Epithelial cell of esophagus (primary cell): ENCODE measurements at regions not wholly inside any gene's neighbourhood (a gene's known extent, or its start where the extent isn't known, plus 50 kb on each side); places are given as distances from the start of the nearest gene placed in this dataset.
A peak's percentile ranks its signal among the peaks of the same experiment; 100 is the strongest.

ENCODE experiments used
- DNase-seq: peaks from one replicate; pipeline ENCODE4 v3.0.0; 2010; ENCODE audit warnings: low read depth
- H3K4me3 ChIP-seq: 2 replicates; pipeline ENCODE4 v1.5.1; 2011; ENCODE audit warnings: mild to moderate bottlenecking, low read length, control low read depth
- TF ChIP-seq, protein P1 (sequence below): IDR thresholded peaks from 2 replicates; pipeline ENCODE4 v1.5.1; 2011; ENCODE audit warnings: low read depth, mild to moderate bottlenecking, low read length, control low read depth, inconsistent platforms; ENCODE audit not compliant: insufficient read depth; ENCODE audit errors: missing control alignments

DNA sequence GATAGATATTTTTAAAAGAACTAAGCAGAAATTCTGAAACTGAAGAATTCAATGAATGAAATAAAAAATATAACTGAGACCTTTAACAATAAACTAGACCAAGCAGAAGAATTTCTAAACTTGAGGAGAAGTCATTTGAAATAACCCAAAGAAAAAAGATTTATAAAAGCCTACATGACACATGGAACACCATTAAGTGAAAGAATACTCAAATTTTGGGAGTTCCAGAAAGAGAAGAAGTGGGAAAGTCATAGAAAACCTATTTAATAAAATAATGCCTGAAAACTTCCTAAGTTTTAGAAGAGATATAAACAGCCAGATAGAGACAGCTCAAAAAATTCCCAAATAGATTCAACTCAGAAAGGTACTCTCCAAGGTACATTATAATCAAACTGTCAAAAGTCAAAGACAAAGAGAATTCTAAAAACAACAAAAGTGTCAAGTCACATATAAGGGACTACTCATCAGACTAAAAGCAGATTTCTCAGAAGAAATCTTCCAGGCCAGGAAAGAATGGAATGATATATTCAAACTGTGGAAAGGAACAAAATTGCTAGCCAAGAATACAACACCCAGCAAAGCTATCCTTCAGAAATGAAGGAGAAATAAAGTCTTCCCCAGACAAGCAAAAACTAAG, 72.9 kb upstream of the GNAZ start:
- no peak overlapping the region for H3K4me3 ChIP-seq
- TF ChIP-seq, protein P1, sequence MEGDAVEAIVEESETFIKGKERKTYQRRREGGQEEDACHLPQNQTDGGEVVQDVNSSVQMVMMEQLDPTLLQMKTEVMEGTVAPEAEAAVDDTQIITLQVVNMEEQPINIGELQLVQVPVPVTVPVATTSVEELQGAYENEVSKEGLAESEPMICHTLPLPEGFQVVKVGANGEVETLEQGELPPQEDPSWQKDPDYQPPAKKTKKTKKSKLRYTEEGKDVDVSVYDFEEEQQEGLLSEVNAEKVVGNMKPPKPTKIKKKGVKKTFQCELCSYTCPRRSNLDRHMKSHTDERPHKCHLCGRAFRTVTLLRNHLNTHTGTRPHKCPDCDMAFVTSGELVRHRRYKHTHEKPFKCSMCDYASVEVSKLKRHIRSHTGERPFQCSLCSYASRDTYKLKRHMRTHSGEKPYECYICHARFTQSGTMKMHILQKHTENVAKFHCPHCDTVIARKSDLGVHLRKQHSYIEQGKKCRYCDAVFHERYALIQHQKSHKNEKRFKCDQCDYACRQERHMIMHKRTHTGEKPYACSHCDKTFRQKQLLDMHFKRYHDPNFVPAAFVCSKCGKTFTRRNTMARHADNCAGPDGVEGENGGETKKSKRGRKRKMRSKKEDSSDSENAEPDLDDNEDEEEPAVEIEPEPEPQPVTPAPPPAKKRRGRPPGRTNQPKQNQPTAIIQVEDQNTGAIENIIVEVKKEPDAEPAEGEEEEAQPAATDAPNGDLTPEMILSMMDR: no peak
- DNase-seq: no peak

DNA sequence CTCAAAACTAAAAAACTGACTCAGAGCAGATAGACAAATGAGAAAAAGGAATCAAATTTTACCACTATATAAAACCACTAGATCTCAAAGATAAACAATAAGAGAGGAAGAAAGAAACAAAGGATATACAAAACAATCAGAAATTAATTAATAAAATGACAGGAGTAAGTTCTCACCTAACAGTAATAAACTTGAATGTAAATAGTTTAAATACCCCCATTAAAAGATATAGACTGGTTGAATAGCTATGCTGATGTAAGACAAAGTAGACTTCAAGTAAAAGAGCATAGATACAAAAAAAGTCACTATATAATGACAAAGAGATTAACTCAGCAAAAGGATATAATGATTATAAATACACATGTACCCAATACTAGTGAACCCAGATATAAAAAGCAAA, 72.3 kb upstream of the GNAZ start:
- TF ChIP-seq, protein P1: no peak
- no peak for DNase-seq
- H3K4me3 ChIP-seq: no peak overlapping the region

DNA sequence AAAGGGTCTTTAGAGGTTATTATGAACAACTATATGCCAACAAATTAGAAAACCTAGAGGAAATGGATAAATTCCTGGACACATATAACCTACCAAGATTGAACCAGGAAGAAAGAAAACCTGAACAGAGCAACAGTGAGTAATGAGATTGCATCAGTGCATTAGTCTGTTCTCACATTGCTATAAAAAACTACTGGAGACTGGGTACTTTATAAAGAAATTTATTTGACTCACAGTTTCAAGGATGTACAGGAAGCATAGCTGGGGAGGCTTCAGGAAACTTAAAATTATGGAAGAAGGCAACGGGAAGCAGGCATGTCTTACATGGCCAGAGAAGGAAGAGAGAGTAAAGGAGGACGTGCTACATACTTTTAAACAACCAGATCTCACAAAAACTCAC, 70.8 kb upstream of the GNAZ start:
- TF ChIP-seq, protein P1: no peak
- H3K4me3 ChIP-seq: no peak overlapping the region
- DNase-seq: peak; percentile 37

DNA sequence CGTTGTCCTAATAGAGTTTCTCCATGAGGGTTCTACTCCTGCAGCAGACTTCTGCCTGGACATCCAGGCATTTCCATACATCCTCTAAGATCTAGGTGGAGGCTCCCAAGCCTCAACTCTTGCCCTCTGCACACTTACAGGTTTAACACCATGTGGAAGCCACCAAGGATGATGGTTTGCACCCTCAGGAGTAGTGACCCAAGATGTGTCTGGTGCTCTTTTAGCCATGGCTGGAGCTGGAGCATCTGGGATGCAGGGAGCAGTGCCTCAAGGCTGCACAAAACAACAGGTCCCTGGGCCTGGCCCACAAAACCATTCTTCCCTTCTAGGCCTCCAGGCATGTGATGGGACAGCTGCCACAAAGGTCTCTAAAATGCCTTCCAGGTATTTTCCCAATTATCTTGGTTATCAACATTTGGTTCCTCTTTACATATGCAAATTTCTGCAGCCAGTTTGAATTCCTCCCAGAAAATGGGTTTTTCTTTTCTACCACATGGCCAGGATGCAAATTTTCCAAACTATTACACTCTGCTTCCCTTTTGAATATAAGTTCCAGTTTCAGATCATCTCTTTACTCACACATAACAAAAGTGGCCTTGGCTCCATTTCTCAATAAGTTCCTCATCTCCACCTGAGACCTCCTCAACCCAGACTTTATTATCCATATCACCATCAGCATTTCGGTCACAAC, 69.5 kb upstream of the GNAZ start:
- no peak for DNase-seq
- H3K4me3 ChIP-seq: no peak overlapping the region
- TF ChIP-seq, protein P1: no peak

DNA sequence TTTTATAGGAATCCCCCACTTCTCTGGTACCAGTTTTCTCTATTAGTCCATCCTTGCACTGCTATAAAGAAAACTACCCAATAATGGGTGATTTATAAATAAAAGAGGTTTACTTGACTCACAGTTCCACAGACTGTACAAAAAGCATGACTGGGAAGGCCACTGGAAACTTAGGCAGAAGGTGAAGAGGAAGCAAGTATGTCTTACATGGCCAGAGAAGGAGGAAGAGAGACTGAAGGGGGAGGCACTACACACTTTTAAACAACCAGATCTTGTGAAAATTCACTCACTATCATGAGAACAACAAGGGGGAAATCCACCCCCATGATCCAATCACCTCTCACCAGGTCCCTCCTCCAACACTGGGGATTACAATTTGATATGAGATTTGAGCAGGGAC, 68.9 kb upstream of the GNAZ start:
- TF ChIP-seq, protein P1: no peak
- no peak for DNase-seq
- no peak overlapping the region for H3K4me3 ChIP-seq

DNA sequence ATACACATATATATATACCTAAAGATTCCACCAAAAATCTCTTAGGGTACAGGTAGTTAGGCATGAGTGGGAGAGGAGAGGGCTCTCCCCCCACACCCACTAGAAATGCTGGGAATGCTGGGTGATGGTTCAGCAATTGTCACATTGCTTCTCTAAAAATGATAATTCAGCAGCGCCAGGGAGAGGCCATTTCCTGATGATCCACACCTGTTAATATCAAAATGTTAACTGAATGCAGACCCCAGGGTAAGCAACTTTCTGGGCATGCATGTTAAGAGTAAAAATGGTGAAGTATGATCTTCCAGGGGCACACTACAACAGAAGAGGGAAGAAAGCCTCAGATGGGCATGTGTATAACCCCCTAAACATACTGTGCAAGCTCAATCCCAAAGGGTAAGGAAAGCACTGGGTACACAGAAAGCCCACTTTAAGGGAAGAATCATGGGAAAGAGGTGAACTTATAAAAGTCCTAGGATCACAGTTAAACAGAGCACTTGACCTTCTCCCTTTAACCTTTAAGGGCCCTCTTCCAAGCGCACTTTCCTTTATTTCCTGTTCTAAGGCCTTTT, 67.6 kb upstream of the GNAZ start:
- no peak for DNase-seq
- H3K4me3 ChIP-seq: no peak overlapping the region
- TF ChIP-seq, protein P1: no peak

DNA sequence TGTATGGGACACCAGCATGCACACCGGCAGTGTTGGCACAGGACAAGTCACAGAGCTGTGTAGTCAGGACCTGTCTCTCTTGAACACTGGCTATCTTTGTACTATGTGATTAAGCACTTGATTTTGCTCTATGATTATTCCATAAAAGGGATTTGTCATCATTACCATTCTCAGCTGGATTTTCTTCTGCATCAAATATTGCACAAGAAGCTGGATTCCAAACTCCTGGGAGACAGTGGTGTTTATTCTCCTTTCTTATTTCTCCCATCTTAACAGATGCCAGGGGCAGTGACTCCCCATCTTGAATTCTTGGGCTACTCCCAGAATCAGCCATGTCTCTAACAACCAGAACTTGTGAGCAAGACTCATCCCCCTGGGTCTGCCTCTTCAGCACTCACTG, 62.5 kb upstream of the GNAZ start:
- no peak overlapping the region for H3K4me3 ChIP-seq
- TF ChIP-seq, protein P1: no peak
- DNase-seq: no peak
